HEK293 (cell line): ENCODE measurements at regions not wholly inside any gene's neighbourhood (a gene's known extent, or its start where the extent isn't known, plus 50 kb on each side); places are given as distances from the start of the nearest gene placed in this dataset.

ENCODE experiments used
- CTCF ChIA-PET: fragments of 350-600 bp; formaldehyde crosslinking; extraction: SDS; loops from one replicate; lab custom pipeline; 2021; ENCODE audit warnings: antibody characterized with exemption; lab: Yijun Ruan, JAX
- POLR2A ChIA-PET: fragments of 300-600 bp; formaldehyde crosslinking; extraction: SDS; loops from one replicate; lab custom pipeline; 2020; ENCODE audit warnings: antibody characterized with exemption, inconsistent platforms; lab: Yijun Ruan, JAX
- H3K27ac ChIP-seq: fragments of 200-500 bp; sonication (Bioruptor generic); 2 replicates; pipeline ENCODE4 v1.5.1; 2014; ENCODE audit warnings: low read depth, low read length, control low read depth, inconsistent platforms; ENCODE audit errors: extremely low read depth
- H3K36me3 ChIP-seq, 2 experiments: fragments of 200-500 bp in 1 of 2; sonication (Bioruptor generic) in 1 of 2; 1 replicate in 1 of 2; 2 replicates in 1 of 2; pipeline ENCODE4 v1.5.1; 2014 to 2017; ENCODE audit warnings: inconsistent platforms in 2 of 2, low read length in 2 of 2; ENCODE audit not compliant: control insufficient read depth in 2 of 2, insufficient read depth in 1 of 2
- H3K4me1 ChIP-seq: fragments of 200-500 bp; sonication (Bioruptor generic); 2 replicates; pipeline ENCODE4 v1.5.1; 2014; ENCODE audit warnings: mild to moderate bottlenecking, low read length, inconsistent platforms; ENCODE audit not compliant: control insufficient read depth, insufficient read depth
- H3K4me3 ChIP-seq: 2 replicates; pipeline ENCODE4 v1.5.1; 2011; ENCODE audit warnings: low read depth, mild to moderate bottlenecking, control low read depth, low read length, moderate library complexity
- H3K9me3 ChIP-seq: fragments of 200-500 bp; sonication (Bioruptor generic); 2 replicates; pipeline ENCODE4 v1.5.1; 2014; ENCODE audit warnings: low read depth, low read length, inconsistent platforms; ENCODE audit not compliant: control insufficient read depth, insufficient read depth
- BCL6B ChIP-seq: fragments of 450-650 bp; formaldehyde crosslinking; IDR thresholded peaks from 2 replicates; pipeline ENCODE4 v1.5.1; 2017; ENCODE audit warnings: missing biosample characterization, missing genetic modification characterization
- FEZF1 ChIP-seq: fragments of 450-650 bp; formaldehyde crosslinking; IDR thresholded peaks from 2 replicates; pipeline ENCODE4 v1.5.1; 2016; ENCODE audit warnings: missing biosample characterization, missing genetic modification characterization
- GLI4 ChIP-seq: fragments of 450-650 bp; formaldehyde crosslinking; IDR thresholded peaks from 2 replicates; pipeline ENCODE4 v1.5.1; 2016; ENCODE audit warnings: missing biosample characterization, missing genetic modification characterization
- KLF16 ChIP-seq: fragments of 450-650 bp; formaldehyde crosslinking; IDR thresholded peaks from 2 replicates; pipeline ENCODE4 v1.5.1; 2017; ENCODE audit warnings: missing biosample characterization, missing genetic modification characterization
- OVOL3 ChIP-seq: fragments of 450-650 bp; formaldehyde crosslinking; IDR thresholded peaks from 2 replicates; pipeline ENCODE4 v1.5.1; 2016; ENCODE audit warnings: missing biosample characterization, missing genetic modification characterization
- PRDM10 ChIP-seq: fragments of 450-650 bp; formaldehyde crosslinking; IDR thresholded peaks from 2 replicates; pipeline ENCODE4 v1.5.1; 2016; ENCODE audit warnings: missing biosample characterization, missing genetic modification characterization
- ZFP3 ChIP-seq: fragments of 450-650 bp; formaldehyde crosslinking; IDR thresholded peaks from 2 replicates; pipeline ENCODE4 v1.5.1; 2016; ENCODE audit warnings: low read depth, missing biosample characterization, missing genetic modification characterization
- ZNF223 ChIP-seq: fragments of 450-650 bp; formaldehyde crosslinking; IDR thresholded peaks from 2 replicates; pipeline ENCODE4 v1.5.1; 2016; ENCODE audit warnings: missing biosample characterization, missing genetic modification characterization
- ZNF292 ChIP-seq: fragments of 450-650 bp; formaldehyde crosslinking; IDR thresholded peaks from 2 replicates; pipeline ENCODE4 v1.5.1; 2016; ENCODE audit warnings: low read depth, missing biosample characterization, missing genetic modification characterization, borderline replicate concordance
- ZNF362 ChIP-seq: fragments of 450-650 bp; formaldehyde crosslinking; IDR thresholded peaks from 2 replicates; pipeline ENCODE4 v1.5.1; 2016; ENCODE audit warnings: missing biosample characterization, missing genetic modification characterization
- ZNF366 ChIP-seq: fragments of 450-650 bp; formaldehyde crosslinking; conservative IDR thresholded peaks from 2 replicates; pipeline ENCODE4 v1.5.1; 2016; ENCODE audit warnings: missing biosample characterization, missing genetic modification characterization
- ZNF391 ChIP-seq: fragments of 450-650 bp; formaldehyde crosslinking; IDR thresholded peaks from 2 replicates; pipeline ENCODE4 v1.5.1; 2016; ENCODE audit warnings: low read depth, missing biosample characterization, missing genetic modification characterization, borderline replicate concordance
- ZNF398 ChIP-seq: fragments of 450-650 bp; formaldehyde crosslinking; IDR thresholded peaks from 2 replicates; pipeline ENCODE4 v1.5.1; 2017; ENCODE audit warnings: missing biosample characterization, missing genetic modification characterization
- ZNF416 ChIP-seq: fragments of 450-650 bp; formaldehyde crosslinking; IDR thresholded peaks from 2 replicates; pipeline ENCODE4 v1.5.1; 2016; ENCODE audit warnings: missing biosample characterization, missing genetic modification characterization
- ZNF510 ChIP-seq: fragments of 450-650 bp; formaldehyde crosslinking; IDR thresholded peaks from 2 replicates; pipeline ENCODE4 v1.5.1; 2018; ENCODE audit warnings: mild to moderate bottlenecking, missing genetic modification characterization, missing biosample characterization; ENCODE audit not compliant: insufficient replicate concordance
- ZNF596 ChIP-seq: fragments of 450-650 bp; IDR thresholded peaks from 2 replicates; pipeline ENCODE4 v1.5.0; 2018; ENCODE audit warnings: missing biosample characterization, mild to moderate bottlenecking, missing genetic modification characterization, moderate library complexity
- ZNF623 ChIP-seq: fragments of 450-650 bp; formaldehyde crosslinking; IDR thresholded peaks from 2 replicates; pipeline ENCODE4 v1.5.1; 2016; ENCODE audit warnings: missing biosample characterization, missing genetic modification characterization
- ZNF639 ChIP-seq: fragments of 450-650 bp; formaldehyde crosslinking; IDR thresholded peaks from 2 replicates; pipeline ENCODE4 v1.5.1; 2016; ENCODE audit warnings: missing biosample characterization, missing genetic modification characterization
- ZNF701 ChIP-seq: fragments of 450-650 bp; formaldehyde crosslinking; IDR thresholded peaks from 2 replicates; pipeline ENCODE4 v1.5.1; 2016; ENCODE audit warnings: missing biosample characterization, missing genetic modification characterization
- ZNF776 ChIP-seq: fragments of 450-650 bp; formaldehyde crosslinking; IDR thresholded peaks from 2 replicates; pipeline ENCODE4 v1.5.0; 2017; ENCODE audit warnings: missing biosample characterization, missing genetic modification characterization, borderline replicate concordance
- ZNF785 ChIP-seq: fragments of 450-650 bp; formaldehyde crosslinking; IDR thresholded peaks from 2 replicates; pipeline ENCODE4 v1.5.1; 2016; ENCODE audit warnings: missing biosample characterization, missing genetic modification characterization
- ZNF791 ChIP-seq: fragments of 450-650 bp; formaldehyde crosslinking; IDR thresholded peaks from 2 replicates; pipeline ENCODE4 v1.5.1; 2016; ENCODE audit warnings: missing biosample characterization, missing genetic modification characterization

- TF ChIP-seq PRDM10 (tag by site-specific recombination): no peak
- TF ChIP-seq, all 188 proteins: peak for 0
Observed at GRCh38 chr14:22508662-22509035, 80.4 kb downstream of the DAD1 start (continued).

GRCh38 chr14:22508150-22508457 is 80.9 kb downstream of the DAD1 start:
- Histone ChIP-seq H3K4me3 (no peak overlapping the region), H3K4me1 (peaks cover 5% of the 10 kb centered on the region; the same call in 1 of the 2 replicates), H3K9me3 (no peaks in the 10 kb centered on the region), H3K27ac (no peak overlapping the region), H3K36me3 (no peaks in the 10 kb centered on the region)
- ChIA-PET CTCF (interaction anchor here (1.2 kb wide), 1 partner anchor 36 kb away, joined by 4 read pairs; no protein-coding TSS in a partner anchor), POLR2A (no interaction called here)
- TF ChIP-seq ZNF701 (tag by site-specific recombination) (no peak), ZNF596 (tag by site-specific recombination) (no peak), ZNF791 (tag by site-specific recombination) (no peak), BCL6B (tag by site-specific recombination) (no peak), ZNF292 (no peak), FEZF1 (tag by site-specific recombination) (no peak), ZNF776 (tag by site-specific recombination) (no peak), ZNF416 (no peak), ZNF223 (no peak), OVOL3 (no peak), GLI4 (no peak), ZNF510 (tag by site-specific recombination) (no peak), ZNF362 (no peak)

GRCh38 chr14:22506778-22507351 is 82.2 kb downstream of the DAD1 start:
- no peak for TF ChIP-seq ZNF639 (tag by site-specific recombination)
- no peak for TF ChIP-seq ZNF398 (tag by site-specific recombination)
- TF ChIP-seq ZFP3 (tag by site-specific recombination): no peak
- no peak for TF ChIP-seq ZNF785 (tag by site-specific recombination)
- TF ChIP-seq ZNF391 (tag by site-specific recombination): no peak
- no peak for TF ChIP-seq ZNF623 (tag by site-specific recombination)
- no peak for TF ChIP-seq KLF16 (tag by site-specific recombination)
- TF ChIP-seq ZNF366: no peak
- TF ChIP-seq, all 188 proteins: peak for 0
- Histone ChIP-seq H3K9me3 (no peaks in the 10 kb centered on the region), H3K27ac (no peak overlapping the region), H3K4me3 (no peak overlapping the region), H3K4me1 (peaks cover 3% of the 10 kb centered on the region; the same call in 1 of the 2 replicates), H3K36me3 (no peaks in the 10 kb centered on the region)
- CTCF ChIA-PET: interaction anchor here (0.6 to 1.2 kb wide), 3 partner anchors 26 to 49 kb away, joined by 3 to 5 read pairs (median 4); no protein-coding TSS in a partner anchor
- POLR2A ChIA-PET: no interaction called here
